ENCODE measurements at regions not wholly inside any gene's neighbourhood (a gene's known extent, or its start where the extent isn't known, plus 50 kb on each side); places are given as distances from the start of the nearest gene placed in this dataset.

DNA sequence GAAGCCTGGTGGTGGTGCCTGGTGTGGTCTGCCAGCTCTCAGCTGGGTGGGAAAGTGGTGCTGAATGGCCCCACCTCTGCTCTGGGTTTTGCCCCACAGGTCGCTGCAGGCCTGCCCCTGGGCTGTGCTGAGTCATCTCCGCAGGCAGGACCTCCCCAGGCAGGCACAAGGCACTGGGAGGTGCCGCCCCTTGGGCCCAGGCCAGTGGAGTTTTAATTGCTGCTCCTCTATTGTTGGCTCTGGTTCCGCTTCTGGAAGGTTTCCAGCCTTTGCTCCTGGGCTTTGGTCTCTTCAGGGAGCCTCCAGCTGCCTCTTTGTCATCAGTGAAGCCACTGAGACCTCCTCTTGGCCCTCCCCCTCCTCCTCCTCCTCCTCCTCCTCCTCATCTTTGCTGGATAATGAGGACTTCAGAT, 180.3 kb upstream of the GRB10 start:
- WGBS, 2 donors = 8 to 12% methylated on average over 3 to 4 of the region's 4 CpGs
- no peak overlapping the region for H3K4me3 ChIP-seq
- TF ChIP-seq POLR2A (IDR thresholded peaks at IDR 0.05) (no peak), CTCF (IDR thresholded peaks at IDR 0.05) (peak in 1 of 6 experiments; percentile 15), EP300 (IDR thresholded peaks at IDR 0.05) (no peak), POLR2AphosphoS5 (IDR thresholded peaks at IDR 0.05) (peak in 1 of 2 donors; percentile 45)
- H3K4me1 ChIP-seq = peaks cover 8 to 17% (median 12%) of the 10 kb centered on the region in 4 donors
- no peak overlapping the region for H3K27ac ChIP-seq
- peak; percentile 67 to 89 for ATAC-seq (ENCODE audit: low FRiP score in 2 of 2)
- peaks cover 0 to 8% (median 2%) of the 10 kb centered on the region in 4 donors for H3K9me3 ChIP-seq
- H3K27me3 ChIP-seq = no peaks in the 10 kb centered on the region
- peak; percentile 72 to 85 for DNase-seq
- H3K36me3 ChIP-seq = no peaks in the 10 kb centered on the region

DNA sequence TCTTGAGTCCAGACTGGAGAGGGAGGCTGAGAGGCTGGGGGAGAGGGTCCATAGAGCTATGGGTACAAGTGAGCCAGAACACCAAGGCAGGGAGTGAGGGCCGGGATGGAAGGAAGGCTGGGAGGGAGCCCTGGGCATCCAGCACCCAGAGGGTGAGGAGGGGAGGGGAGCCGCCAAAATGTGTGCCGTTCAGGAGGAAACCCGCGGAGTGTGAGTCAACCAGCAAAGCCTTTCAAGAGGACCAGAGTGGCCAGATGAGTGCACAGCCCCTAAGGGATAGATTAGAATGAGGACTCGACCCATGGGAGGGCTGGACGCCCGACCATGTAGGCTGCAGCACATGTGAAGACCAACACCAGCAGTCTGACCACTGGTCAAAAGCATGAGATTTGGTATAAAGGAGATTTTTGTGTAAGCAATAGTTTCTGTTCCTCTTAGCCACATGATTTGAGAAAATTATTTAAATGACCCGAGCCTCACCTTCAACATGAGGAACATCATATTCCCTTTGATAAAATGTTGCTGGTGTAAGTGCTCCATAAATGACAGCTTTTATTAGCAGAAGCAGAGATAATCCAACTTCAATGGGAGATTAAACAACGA, 179.7 kb upstream of the GRB10 start:
- H3K4me3 ChIP-seq = no peak overlapping the region
- H3K27ac ChIP-seq = no peak overlapping the region
- 74 to 78% methylated on average over 10 of the region's 10 CpGs for WGBS, 2 donors
- ATAC-seq (ENCODE audit: low FRiP score in 2 of 2) (peak in 1 of 2 donors; percentile 36), DNase-seq (no peak)
- H3K36me3 ChIP-seq = no peaks in the 10 kb centered on the region
- TF ChIP-seq POLR2A (IDR thresholded peaks at IDR 0.05) (no peak), EP300 (IDR thresholded peaks at IDR 0.05) (no peak), CTCF (IDR thresholded peaks at IDR 0.05) (no peak), POLR2AphosphoS5 (IDR thresholded peaks at IDR 0.05) (no peak)
- H3K4me1 ChIP-seq = peaks cover 8 to 17% (median 12%) of the 10 kb centered on the region in 4 donors
- H3K27me3 ChIP-seq = no peaks in the 10 kb centered on the region
- peaks cover 0 to 2% (median 1%) of the 10 kb centered on the region in 4 donors for H3K9me3 ChIP-seq

GRCh38 chr7:50960621-50961310, 178.1 kb upstream of the GRB10 start:
- Histone ChIP-seq H3K9me3 (no peaks in the 10 kb centered on the region), H3K36me3 (no peaks in the 10 kb centered on the region), H3K27me3 (no peaks in the 10 kb centered on the region), H3K4me3 (no peak overlapping the region), H3K4me1 (peaks cover 8 to 17% (median 15%) of the 10 kb centered on the region in 4 donors), H3K27ac (no peak overlapping the region)
- DNase-seq (no peak), ATAC-seq (ENCODE audit: low FRiP score in 2 of 2) (no peak)
- TF ChIP-seq POLR2AphosphoS5 (IDR thresholded peaks at IDR 0.05) = no peak
- TF ChIP-seq CTCF (IDR thresholded peaks at IDR 0.05) = no peak
- no peak for TF ChIP-seq EP300 (IDR thresholded peaks at IDR 0.05)
- TF ChIP-seq POLR2A (IDR thresholded peaks at IDR 0.05) = no peak
- WGBS, 2 donors = 82 to 83% methylated on average over 12 to 14 of the region's 14 CpGs

- H3K36me3 ChIP-seq = no peaks in the 10 kb centered on the region
- no peak overlapping the region for H3K27ac ChIP-seq
- ATAC-seq (ENCODE audit: low FRiP score in 2 of 2) (no peak), DNase-seq (no peak)
- H3K9me3 ChIP-seq = no peaks in the 10 kb centered on the region
- H3K4me3 ChIP-seq = no peak overlapping the region
- H3K27me3 ChIP-seq = no peaks in the 10 kb centered on the region
- peaks cover 8 to 20% (median 16%) of the 10 kb centered on the region in 4 donors for H3K4me1 ChIP-seq
- WGBS, 2 donors = 92% methylated on average over 1 of the region's 1 CpG; no CpG with 5 or more reads in 1 of the 2 donors
- TF ChIP-seq EP300 (IDR thresholded peaks at IDR 0.05) (no peak), CTCF (IDR thresholded peaks at IDR 0.05) (no peak), POLR2A (IDR thresholded peaks at IDR 0.05) (no peak), POLR2AphosphoS5 (IDR thresholded peaks at IDR 0.05) (no peak)
Measured at GRCh38 chr7:50959991-50960390, 177.3 kb upstream of the GRB10 start.

All from upper lobe of left lung (tissue), 6 donors.